ENCODE measurements at regions not wholly inside any gene's neighbourhood (a gene's known extent, or its start where the extent isn't known, plus 50 kb on each side); places are given as distances from the start of the nearest gene placed in this dataset.
"Not testable (repeated sequence)": the region's sequence is repeated elsewhere in the genome, so short reads cannot be mapped to it uniquely, and the experiment has no call there.

DNA sequence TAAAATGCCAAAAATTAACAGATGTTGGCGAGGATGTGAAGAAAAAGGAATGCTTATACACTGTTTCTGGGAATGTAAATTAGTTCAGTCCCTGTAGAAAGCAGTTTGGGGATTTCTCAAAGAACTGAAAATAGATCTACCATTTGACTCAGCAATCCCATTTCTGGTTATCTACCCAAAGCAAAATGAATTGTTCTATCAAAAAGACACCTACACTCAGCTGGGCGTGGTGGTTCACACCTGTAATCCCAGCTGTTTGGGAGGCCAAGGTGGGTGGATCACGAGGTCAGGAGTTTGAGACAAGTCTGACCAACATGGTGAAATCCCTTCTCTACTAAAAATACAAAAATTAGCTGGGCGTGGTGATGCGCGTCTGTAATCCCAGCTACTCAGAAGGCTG is 279.3 kb upstream of the PDE3A start:
- no peak overlapping the region for H3K4me3 ChIP-seq (ENCODE audit: low read depth, low read length)
- no peaks in the 10 kb centered on the region for H3K36me3 ChIP-seq (ENCODE audit: control insufficient read depth, insufficient read depth, low read length)
- DNase-seq (ENCODE audit: low read depth) = no peak
- no peaks in the 10 kb centered on the region for H3K27me3 ChIP-seq (ENCODE audit: control insufficient read depth, insufficient read depth, low read length)
- TF ChIP-seq, protein P1, sequence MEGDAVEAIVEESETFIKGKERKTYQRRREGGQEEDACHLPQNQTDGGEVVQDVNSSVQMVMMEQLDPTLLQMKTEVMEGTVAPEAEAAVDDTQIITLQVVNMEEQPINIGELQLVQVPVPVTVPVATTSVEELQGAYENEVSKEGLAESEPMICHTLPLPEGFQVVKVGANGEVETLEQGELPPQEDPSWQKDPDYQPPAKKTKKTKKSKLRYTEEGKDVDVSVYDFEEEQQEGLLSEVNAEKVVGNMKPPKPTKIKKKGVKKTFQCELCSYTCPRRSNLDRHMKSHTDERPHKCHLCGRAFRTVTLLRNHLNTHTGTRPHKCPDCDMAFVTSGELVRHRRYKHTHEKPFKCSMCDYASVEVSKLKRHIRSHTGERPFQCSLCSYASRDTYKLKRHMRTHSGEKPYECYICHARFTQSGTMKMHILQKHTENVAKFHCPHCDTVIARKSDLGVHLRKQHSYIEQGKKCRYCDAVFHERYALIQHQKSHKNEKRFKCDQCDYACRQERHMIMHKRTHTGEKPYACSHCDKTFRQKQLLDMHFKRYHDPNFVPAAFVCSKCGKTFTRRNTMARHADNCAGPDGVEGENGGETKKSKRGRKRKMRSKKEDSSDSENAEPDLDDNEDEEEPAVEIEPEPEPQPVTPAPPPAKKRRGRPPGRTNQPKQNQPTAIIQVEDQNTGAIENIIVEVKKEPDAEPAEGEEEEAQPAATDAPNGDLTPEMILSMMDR (IDR thresholded peaks at IDR 0.05; ENCODE audit: insufficient read depth, low read length, poor library complexity, severe bottlenecking) = no peak

DNA sequence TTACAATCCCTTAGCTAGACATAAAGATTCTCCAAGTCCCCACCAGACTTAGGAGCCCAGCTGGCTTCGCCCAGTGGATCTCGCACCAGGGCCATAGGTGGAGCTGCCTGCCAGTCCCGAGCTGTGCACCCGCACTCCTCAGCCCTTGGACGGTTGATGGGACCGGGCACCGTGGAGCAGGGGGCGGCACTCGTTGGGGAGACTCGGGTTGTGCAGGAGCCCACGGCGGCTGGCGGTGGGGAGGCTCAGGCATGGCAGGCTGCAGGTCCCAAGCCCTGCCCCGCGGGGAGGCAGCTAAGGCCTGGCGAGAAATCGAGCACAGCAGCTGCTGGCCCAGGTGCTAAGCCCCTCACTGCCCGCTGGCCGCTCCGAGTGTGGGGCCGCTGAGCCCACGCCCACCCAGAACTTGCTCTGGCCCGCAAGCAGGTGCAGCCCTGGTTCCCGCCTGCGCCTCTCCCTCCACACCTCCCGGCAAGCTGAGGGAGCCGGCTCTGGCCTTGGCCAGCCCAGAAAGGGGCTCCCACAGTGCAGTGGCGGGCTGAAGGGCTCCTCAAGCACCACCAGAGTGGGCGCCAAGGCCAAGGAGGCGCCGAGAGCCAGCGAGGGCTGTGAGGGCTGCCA is 275.0 kb upstream of the PDE3A start:
- not testable (repeated sequence) for H3K27me3 ChIP-seq (ENCODE audit: control insufficient read depth, insufficient read depth, low read length); DNase-seq (ENCODE audit: low read depth); H3K36me3 ChIP-seq (ENCODE audit: control insufficient read depth, insufficient read depth, low read length); H3K4me3 ChIP-seq (ENCODE audit: low read depth, low read length)

DNA sequence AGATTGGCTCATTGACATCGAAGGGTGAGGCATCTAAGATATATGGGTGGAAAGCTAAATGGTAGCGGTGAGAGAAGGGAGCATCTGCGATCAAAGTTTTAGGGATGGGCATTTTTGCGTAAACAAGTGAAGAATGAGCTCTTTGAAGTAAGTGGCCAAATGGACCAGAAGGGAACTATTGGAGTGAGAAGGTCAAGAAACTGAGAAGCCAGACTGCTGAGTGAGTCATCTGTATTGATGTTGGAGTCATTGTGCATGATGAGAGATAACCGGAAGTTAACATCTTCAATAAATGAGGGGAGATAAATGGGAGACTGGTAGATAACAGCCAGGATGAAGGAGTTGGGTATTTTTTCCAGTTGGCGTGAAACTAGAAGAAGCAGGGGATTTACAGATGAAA is 271.9 kb upstream of the PDE3A start:
- DNase-seq (ENCODE audit: low read depth) = no peak
- Histone ChIP-seq H3K4me3 (ENCODE audit: low read depth, low read length) (no peak overlapping the region), H3K27me3 (ENCODE audit: control insufficient read depth, insufficient read depth, low read length) (no peaks in the 10 kb centered on the region), H3K36me3 (ENCODE audit: control insufficient read depth, insufficient read depth, low read length) (no peaks in the 10 kb centered on the region)
- TF ChIP-seq, protein P1 (IDR thresholded peaks at IDR 0.05; ENCODE audit: insufficient read depth, low read length, poor library complexity, severe bottlenecking) = no peak

DNA sequence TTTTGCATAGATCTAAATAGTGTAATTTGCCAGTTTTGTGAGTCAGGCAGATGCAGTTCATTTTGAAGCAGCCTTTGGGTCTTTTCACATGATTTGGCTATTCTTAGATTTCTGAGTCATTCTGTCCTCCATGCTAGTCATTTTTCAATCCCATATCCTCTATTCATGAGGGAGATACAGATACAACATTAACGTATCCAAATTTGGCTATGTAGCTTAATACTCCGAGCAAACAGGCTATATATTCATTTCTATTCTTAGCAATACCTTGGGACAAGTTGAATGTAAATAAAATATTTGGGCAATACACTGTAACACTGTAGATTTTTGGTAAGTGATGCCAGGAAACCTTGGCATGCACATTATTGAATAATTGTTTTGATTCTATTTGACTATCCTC is 270.7 kb upstream of the PDE3A start:
- TF ChIP-seq, protein P1 (IDR thresholded peaks at IDR 0.05; ENCODE audit: insufficient read depth, low read length, poor library complexity, severe bottlenecking) = no peak
- no peaks in the 10 kb centered on the region for H3K36me3 ChIP-seq (ENCODE audit: control insufficient read depth, insufficient read depth, low read length)
- no peak for DNase-seq (ENCODE audit: low read depth)
- H3K27me3 ChIP-seq (ENCODE audit: control insufficient read depth, insufficient read depth, low read length) = no peaks in the 10 kb centered on the region
- no peak overlapping the region for H3K4me3 ChIP-seq (ENCODE audit: low read depth, low read length)

DNA sequence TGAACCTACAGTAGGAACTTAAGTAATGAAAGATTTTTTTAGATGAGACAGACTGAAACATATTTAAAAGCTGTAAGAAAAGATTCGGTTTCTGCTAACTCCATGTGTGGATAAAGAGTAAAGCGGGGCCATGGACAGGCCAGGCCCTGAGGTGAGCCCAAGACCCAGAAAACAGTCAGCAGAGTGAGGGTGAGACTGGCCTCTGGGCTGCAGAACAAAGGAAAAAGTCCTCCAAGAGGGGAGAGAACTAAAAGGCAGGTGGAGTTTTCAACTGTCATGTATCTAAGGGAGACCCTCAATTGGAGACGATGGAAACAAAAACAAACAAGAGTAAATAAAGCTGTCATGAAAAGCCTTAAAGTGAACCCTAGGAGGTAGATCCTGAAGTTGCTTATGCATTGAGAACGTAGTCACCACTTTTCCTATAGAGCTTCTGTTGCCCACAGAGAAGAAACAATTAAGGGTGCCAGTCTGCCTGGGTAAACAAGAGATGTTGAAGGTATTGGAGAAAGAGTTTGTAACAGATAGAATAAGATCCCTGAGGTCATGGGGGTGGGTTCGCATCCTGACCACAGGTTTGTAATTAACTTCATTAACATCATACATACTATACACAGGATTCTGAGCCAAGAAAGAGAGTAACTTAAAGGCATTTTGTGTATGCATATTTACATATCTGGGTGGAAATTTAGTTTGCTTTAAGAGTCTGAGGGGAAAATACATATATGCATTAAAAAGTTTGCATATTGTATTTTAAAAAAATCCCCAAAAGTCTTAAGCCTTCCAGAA is 268.7 kb upstream of the PDE3A start:
- H3K4me3 ChIP-seq (ENCODE audit: low read depth, low read length) = no peak overlapping the region
- H3K27me3 ChIP-seq (ENCODE audit: control insufficient read depth, insufficient read depth, low read length) = no peaks in the 10 kb centered on the region
- DNase-seq (ENCODE audit: low read depth) = no peak
- TF ChIP-seq, protein P1 (IDR thresholded peaks at IDR 0.05; ENCODE audit: insufficient read depth, low read length, poor library complexity, severe bottlenecking) = no peak
- H3K36me3 ChIP-seq (ENCODE audit: control insufficient read depth, insufficient read depth, low read length) = no peaks in the 10 kb centered on the region

DNA sequence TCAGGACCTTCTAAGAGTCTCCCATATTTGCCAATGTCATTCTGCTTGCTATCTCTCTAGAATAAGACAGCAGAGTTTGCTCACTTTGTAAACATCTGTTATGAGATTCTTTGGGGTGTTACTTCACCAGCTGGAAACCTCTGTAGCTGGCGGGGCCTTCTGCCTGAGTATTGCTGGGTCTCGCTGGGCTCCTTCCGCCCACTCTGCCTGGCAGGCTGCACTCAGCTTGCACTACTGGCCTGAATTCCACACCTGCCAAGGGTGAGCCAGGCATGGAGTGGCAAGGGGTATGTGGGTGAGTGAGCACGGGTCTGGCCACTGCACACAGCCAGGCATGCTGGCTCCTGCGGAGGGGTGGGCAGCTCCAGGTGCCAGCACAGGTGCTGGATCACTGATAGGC is 267.3 kb upstream of the PDE3A start:
- TF ChIP-seq, protein P1 (IDR thresholded peaks at IDR 0.05; ENCODE audit: insufficient read depth, low read length, poor library complexity, severe bottlenecking) = no peak
- Histone ChIP-seq H3K36me3 (ENCODE audit: control insufficient read depth, insufficient read depth, low read length) (no peaks in the 10 kb centered on the region), H3K27me3 (ENCODE audit: control insufficient read depth, insufficient read depth, low read length) (no peaks in the 10 kb centered on the region), H3K4me3 (ENCODE audit: low read depth, low read length) (no peak overlapping the region)
- DNase-seq (ENCODE audit: low read depth) = no peak

Data from kidney epithelial cell (primary cell).